HG03565 (cell line): ENCODE measurements at regions not wholly inside any gene's neighbourhood (a gene's known extent, or its start where the extent isn't known, plus 50 kb on each side); places are given as distances from the start of the nearest gene placed in this dataset.
"Not testable (repeated sequence)": the region's sequence is repeated elsewhere in the genome, so short reads cannot be mapped to it uniquely, and the experiment has no call there.

Experiments used
- ATAC-seq: cut with Tn5 transposase; IDR thresholded peaks from one replicate; pipeline ENCODE4 v1.9.1; 2021; ENCODE audit warnings: mild to moderate bottlenecking, moderate library complexity; ENCODE audit not compliant: unreplicated experiment

DNA sequence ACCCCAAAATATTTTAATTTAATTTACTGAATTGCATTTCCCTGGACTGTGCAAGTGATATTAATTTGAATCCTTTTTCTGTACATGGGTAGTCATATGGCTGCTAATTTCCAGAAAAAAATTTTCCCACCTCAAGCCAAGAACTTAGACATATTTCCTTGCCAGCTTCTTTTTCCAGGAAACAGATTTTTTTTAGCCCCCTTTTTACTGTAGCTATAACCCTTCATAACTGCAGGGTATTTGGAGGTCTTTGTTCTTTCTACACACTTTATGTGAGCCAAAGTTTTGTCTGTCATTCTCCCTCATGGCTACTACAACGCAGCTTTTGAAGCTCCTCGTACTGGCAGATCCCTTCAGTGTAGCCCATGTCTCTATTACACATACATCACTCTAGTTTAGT is 261.2 kb upstream of the PIK3R1 start:
- ATAC-seq, result no peak

- ATAC-seq, result no peak
Measured at GRCh38 chr5:67942421-67942820, 273.1 kb upstream of the PIK3R1 start.

GRCh38 chr5:67941614-67942401 is 273.7 kb upstream of the PIK3R1 start:
- ATAC-seq, result no peak

DNA sequence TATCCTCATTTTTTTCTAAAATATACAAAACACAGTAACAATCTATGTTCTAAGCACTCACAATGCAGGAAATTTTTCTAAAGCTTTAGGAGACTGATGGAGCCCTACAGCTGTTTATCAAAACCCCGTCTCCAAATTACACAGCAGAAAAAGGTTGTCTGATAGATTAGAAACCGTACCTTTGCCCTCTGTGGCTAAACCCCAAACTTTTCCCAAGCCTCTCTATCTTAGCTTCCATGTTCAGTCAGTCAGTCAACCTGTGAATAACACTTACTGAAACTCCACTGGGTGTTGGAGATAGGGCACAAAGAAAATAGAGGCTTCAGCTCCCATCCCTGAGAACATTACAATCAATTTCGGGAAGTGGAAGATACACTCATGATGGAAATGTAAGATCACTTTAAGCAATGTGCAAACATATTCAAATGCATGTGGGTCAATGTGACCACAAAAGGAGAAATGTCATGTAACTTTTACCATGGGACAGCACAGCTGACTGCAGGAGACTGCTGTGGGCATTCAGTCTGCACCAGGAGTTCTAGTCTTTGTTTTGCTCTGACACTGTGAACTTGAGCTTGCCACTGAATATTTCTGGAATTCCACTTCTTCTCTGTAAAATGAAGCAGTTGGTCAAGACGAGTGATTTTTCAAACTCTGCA is 279.5 kb upstream of the PIK3R1 start:
- ATAC-seq, result no peak

GRCh38 chr5:67934976-67935375 is 280.6 kb upstream of the PIK3R1 start:
- no peak for ATAC-seq

DNA sequence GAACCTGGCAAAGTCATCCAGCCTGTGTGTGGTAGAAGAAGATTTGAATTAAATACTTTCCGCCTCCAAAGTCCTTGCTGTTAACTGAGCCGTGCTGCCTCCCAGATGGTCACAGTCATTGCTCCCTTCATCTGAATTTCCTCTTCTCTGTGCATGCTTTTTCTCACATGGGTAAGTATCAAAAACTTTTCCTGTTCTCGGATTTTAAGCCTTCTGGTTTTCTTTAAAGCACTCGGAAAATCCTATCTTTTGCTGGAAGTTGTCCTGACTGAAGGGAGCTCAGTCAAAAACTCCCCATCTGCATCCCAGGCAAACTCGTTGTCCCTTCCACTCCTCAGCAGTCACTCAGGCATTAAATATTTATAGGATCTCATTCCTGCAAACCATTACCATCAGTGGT is 290.0 kb upstream of the PIK3R1 start:
- no peak for ATAC-seq

DNA sequence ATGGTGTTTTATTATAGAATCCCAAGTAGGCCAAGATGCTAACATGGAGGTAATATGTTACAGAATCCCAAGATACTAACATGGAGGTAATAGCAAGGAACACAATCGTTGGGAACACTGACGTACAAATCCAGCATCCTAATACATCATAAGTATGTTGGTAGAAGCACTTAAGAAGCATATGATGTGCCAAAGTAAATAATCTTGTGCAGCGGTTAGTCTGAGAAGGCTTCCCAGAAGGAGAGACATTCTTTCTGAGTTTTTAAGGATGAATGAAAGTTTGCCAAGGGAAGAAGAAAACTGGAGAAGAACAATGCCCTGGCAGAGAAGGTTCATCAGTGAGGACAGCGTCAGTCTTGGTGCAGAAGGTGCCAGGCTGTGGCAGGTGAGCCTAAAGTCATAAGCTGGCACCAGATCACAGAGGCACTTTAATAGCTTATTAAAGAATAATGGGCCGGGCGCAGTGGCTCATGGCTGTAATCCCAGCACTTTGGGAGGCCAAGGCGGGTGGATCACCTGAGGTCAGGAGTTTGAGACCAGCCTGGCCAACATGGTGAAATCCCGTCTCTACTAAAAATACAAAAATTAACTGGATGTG is 294.5 kb upstream of the PIK3R1 start:
- ATAC-seq, result no peak

DNA sequence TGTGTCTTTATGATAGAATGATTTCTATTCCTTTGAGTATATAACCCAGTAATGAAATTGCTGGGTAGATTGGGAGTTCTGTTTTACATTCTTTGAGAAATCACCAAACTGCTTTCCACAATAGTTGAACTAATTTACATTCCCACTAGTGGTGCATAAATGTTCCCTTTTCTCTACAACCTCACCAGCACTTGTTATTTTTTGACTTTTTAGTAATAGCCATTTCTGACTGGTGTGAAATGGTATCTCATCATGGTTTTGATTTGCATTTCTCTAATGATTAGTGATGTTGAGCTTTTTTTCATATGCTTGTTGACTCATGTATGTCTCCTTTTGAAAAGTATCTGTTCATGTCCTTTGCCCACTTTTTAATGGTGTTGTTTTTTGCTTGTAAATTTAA is 296.0 kb upstream of the PIK3R1 start:
- ATAC-seq, result not testable (repeated sequence)

GRCh38 chr5:67917561-67917960 is 298.0 kb upstream of the PIK3R1 start:
- no peak for ATAC-seq

DNA sequence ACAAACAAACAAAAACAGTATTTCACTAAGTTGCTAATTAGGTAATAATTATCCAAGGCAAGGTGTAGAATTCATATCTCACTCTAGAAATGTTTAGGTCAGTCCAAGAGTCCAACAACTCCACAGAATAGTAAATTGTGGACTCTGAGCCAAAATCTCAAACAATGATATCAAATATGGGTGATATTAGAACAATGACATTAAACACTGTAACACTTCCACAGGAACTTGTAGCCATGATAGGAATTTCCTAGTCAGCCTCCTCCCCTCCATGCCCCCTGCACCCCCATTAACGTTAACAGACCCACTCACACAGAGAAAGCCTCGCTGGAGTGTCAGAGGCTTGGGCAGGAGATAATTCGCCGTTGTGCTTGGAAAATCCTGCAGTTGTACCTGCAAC is 305.0 kb upstream of the PIK3R1 start:
- no peak for ATAC-seq

GRCh38 chr5:67908126-67908765 is 307.3 kb upstream of the PIK3R1 start:
- ATAC-seq, result no peak

DNA sequence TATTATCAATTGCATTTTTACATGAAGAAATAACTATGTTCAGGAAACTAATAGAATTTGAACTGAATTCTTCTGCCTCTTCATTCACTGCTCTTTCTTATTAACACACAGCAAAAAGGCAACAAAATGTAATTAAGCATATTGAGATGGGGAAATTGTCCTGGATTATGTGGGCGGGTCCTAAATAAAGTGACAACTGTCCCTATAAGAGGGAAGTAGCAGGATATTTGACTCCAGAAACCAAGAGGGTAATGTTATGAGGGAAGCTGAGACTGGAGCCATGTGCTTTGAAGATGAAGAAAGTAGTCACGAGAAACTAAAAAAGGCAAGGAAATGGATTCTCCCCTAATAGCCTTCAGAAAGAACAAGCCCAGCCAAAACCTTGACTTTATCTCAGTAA is 311.2 kb upstream of the PIK3R1 start:
- no peak for ATAC-seq

DNA sequence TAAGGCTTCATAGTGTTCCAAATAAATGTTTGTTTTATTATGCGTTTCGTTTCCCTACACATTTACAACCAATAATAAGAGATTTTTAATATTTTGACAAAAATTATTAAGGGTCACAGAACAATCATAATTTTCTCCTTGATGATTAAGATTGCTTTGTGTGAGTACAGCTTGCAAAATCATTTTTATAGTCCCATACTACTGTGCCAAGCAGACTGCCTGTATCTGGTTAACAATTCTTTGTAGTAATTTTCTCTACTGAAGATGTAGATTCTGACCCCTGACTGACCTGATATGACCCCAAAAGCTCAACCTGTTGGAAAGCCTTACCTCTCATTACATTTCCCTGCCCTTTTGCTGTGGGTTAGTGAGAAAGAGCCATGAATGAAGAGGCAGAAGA is 311.9 kb upstream of the PIK3R1 start:
- no peak for ATAC-seq

DNA sequence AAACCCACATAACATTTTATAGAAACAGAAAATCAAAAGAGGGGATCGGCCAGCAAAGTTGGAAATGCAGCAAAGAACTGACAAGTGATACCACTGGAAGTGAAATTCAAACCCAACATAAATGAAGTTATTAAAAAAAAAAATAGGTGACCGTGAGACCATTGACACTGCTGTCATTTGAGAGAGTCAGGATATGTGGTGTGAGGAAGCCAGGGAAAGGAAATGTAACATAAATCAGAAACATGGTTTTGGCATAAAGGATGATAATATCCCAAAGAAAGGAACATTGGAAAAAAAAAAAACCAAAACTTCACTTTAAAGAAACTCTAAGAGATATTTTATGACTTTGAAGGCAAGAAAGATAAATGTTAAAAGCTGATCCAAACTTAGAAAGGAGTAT is 312.4 kb upstream of the PIK3R1 start:
- no peak for ATAC-seq

DNA sequence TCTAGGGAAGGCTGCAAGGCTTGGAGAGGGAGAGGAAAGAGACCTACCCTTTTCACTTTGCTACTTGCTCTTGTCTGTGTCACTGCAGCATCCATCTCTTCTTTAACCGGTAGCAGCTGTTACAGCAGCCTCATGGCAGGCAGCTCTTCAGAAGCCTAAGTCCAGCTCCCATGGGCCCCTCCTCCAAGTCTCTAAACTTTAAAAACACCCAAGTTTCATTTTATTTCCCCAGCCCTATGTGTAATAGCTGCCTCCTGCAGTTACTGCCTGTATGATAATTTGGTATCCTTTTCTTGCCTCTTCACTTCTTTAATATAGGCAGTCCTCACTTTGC is 313.1 kb upstream of the PIK3R1 start:
- no peak for ATAC-seq

- no peak for ATAC-seq
Measured at GRCh38 chr5:67901814-67902496, 313.6 kb upstream of the PIK3R1 start.

GRCh38 chr5:67900514-67900913 is 315.0 kb upstream of the PIK3R1 start:
- no peak for ATAC-seq

- ATAC-seq, result no peak
Measured at GRCh38 chr5:67897980-67898379, 317.6 kb upstream of the PIK3R1 start.

DNA sequence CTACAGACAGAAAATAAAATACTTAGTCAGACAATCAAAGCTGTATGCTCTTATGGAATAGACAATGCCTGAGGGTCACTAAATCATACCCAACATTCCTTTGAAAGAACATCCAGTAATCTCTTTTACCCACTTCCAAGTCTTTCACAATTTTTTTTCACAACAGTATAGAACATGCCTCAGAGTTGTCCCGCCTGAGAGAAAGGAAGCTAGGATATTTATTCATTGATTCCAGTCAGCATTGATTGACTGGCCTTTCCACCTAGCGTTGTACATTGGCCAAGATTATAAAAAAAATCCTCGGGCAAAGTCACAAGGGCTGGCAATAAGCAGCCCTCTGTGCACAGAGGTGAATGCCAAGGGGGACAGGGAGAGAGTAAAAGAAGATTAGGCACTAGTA is 318.1 kb upstream of the PIK3R1 start:
- no peak for ATAC-seq

- ATAC-seq, result no peak
Measured at GRCh38 chr5:67896930-67897313, 318.6 kb upstream of the PIK3R1 start.

DNA sequence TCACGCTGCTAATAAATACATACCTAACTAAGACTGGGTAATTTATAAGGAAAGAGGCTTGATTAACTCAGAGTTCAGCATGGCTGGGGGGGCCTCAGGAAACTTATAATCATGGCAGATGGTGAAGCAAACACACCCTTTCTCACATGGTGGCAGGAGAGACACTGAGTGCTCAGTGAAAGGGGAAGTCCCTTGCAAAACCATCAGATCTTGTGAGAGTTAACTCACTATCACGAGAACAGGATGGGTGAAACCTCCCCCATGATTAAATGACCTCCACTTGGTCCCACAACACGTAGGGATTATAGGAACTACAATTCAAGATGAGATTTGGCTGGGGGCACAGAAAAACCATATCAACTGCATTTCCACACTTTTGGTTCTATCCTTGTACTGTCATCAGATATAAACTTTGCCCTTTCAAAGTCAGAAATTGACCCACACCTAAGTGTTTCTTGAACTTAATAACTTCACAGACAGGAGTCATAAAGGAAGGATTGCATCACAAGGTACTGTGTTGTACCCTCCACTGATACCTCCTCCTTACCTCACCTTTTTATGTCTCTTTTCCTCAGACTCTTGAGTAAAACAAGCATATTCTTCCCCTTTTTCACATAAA is 319.1 kb upstream of the PIK3R1 start:
- ATAC-seq, result no peak
